ENCODE measurements at regions not wholly inside any gene's neighbourhood (a gene's known extent, or its start where the extent isn't known, plus 50 kb on each side); places are given as distances from the start of the nearest gene placed in this dataset.

GRCh38 chr12:31874961-31875608, 84.1 kb upstream of the RESF1 start:
- no peaks in the 10 kb centered on the region for H3K9me3 ChIP-seq
- H3K27me3 ChIP-seq, result no peaks in the 10 kb centered on the region
- DNase-seq, result peak; percentile 78
- no peaks in the 10 kb centered on the region for H3K36me3 ChIP-seq
- no peak overlapping the region for H3K4me3 ChIP-seq

- no peak for DNase-seq
- Histone ChIP-seq H3K9me3 (no peaks in the 10 kb centered on the region), H3K4me3 (no peak overlapping the region), H3K27me3 (no peaks in the 10 kb centered on the region), H3K36me3 (no peaks in the 10 kb centered on the region)
Measured at GRCh38 chr12:31872831-31873604, 86.2 kb upstream of the RESF1 start.

GRCh38 chr12:31869972-31870371, 89.2 kb upstream of the RESF1 start:
- no peaks in the 10 kb centered on the region for H3K27me3 ChIP-seq
- DNase-seq, result no peak
- no peaks in the 10 kb centered on the region for H3K9me3 ChIP-seq
- no peaks in the 10 kb centered on the region for H3K36me3 ChIP-seq
- H3K4me3 ChIP-seq, result no peak overlapping the region

- Histone ChIP-seq H3K27me3 (no peaks in the 10 kb centered on the region), H3K9me3 (no peaks in the 10 kb centered on the region), H3K36me3 (no peaks in the 10 kb centered on the region), H3K4me3 (no peak overlapping the region)
- DNase-seq, result peak; percentile 52
Measured at GRCh38 chr12:31868965-31869364, 90.2 kb upstream of the RESF1 start.

- Histone ChIP-seq H3K36me3 (no peaks in the 10 kb centered on the region), H3K4me3 (no peak overlapping the region), H3K27me3 (no peaks in the 10 kb centered on the region), H3K9me3 (no peaks in the 10 kb centered on the region)
- DNase-seq, result no peak
Measured at GRCh38 chr12:31867292-31867691, 91.9 kb upstream of the RESF1 start.

GRCh38 chr12:31866523-31866922, 92.7 kb upstream of the RESF1 start:
- H3K27me3 ChIP-seq, result no peaks in the 10 kb centered on the region
- DNase-seq, result no peak
- H3K4me3 ChIP-seq, result no peak overlapping the region
- H3K36me3 ChIP-seq, result no peaks in the 10 kb centered on the region
- no peaks in the 10 kb centered on the region for H3K9me3 ChIP-seq

- no peaks in the 10 kb centered on the region for H3K36me3 ChIP-seq
- DNase-seq, result no peak
- no peaks in the 10 kb centered on the region for H3K27me3 ChIP-seq
- H3K9me3 ChIP-seq, result no peaks in the 10 kb centered on the region
- H3K4me3 ChIP-seq, result no peak overlapping the region
Measured at GRCh38 chr12:31865023-31865422, 94.2 kb upstream of the RESF1 start.

GRCh38 chr12:31861360-31861759, 97.9 kb upstream of the RESF1 start:
- Histone ChIP-seq H3K9me3 (no peaks in the 10 kb centered on the region), H3K27me3 (no peaks in the 10 kb centered on the region), H3K36me3 (no peaks in the 10 kb centered on the region), H3K4me3 (no peak overlapping the region)
- DNase-seq, result no peak

- no peak overlapping the region for H3K4me3 ChIP-seq
- DNase-seq, result no peak
- H3K9me3 ChIP-seq, result no peaks in the 10 kb centered on the region
- H3K36me3 ChIP-seq, result no peaks in the 10 kb centered on the region
- no peaks in the 10 kb centered on the region for H3K27me3 ChIP-seq
Measured at GRCh38 chr12:31860401-31860800, 98.8 kb upstream of the RESF1 start.

GRCh38 chr12:31859232-31859977, 99.8 kb upstream of the RESF1 start:
- H3K36me3 ChIP-seq, result no peaks in the 10 kb centered on the region
- DNase-seq, result no peak
- H3K9me3 ChIP-seq, result no peaks in the 10 kb centered on the region
- H3K27me3 ChIP-seq, result no peaks in the 10 kb centered on the region
- H3K4me3 ChIP-seq, result no peak overlapping the region

- Histone ChIP-seq H3K9me3 (peaks cover 14% of the 10 kb centered on the region; the same call in 1 of the 2 replicates), H3K4me3 (no peak overlapping the region), H3K27me3 (no peaks in the 10 kb centered on the region), H3K36me3 (no peaks in the 10 kb centered on the region)
- no peak for DNase-seq
Measured at GRCh38 chr12:31855427-31855826, 103.8 kb upstream of the RESF1 start.

- no peaks in the 10 kb centered on the region for H3K36me3 ChIP-seq
- no peak overlapping the region for H3K4me3 ChIP-seq
- no peak for DNase-seq
- no peaks in the 10 kb centered on the region for H3K27me3 ChIP-seq
- H3K9me3 ChIP-seq, result peaks cover 27% of the 10 kb centered on the region
Measured at GRCh38 chr12:31853977-31854376, 105.2 kb upstream of the RESF1 start.

GRCh38 chr12:31853520-31853919, 105.7 kb upstream of the RESF1 start:
- H3K36me3 ChIP-seq, result no peaks in the 10 kb centered on the region
- H3K4me3 ChIP-seq, result no peak overlapping the region
- DNase-seq, result no peak
- peaks cover 31% of the 10 kb centered on the region for H3K9me3 ChIP-seq
- H3K27me3 ChIP-seq, result no peaks in the 10 kb centered on the region

- H3K27me3 ChIP-seq, result no peaks in the 10 kb centered on the region
- H3K9me3 ChIP-seq, result peaks cover 40% of the 10 kb centered on the region
- H3K4me3 ChIP-seq, result no peak overlapping the region
- no peaks in the 10 kb centered on the region for H3K36me3 ChIP-seq
- no peak for DNase-seq
Measured at GRCh38 chr12:31850268-31850667, 108.9 kb upstream of the RESF1 start.

- H3K27me3 ChIP-seq, result no peaks in the 10 kb centered on the region
- peaks cover 40% of the 10 kb centered on the region for H3K9me3 ChIP-seq
- DNase-seq, result no peak
- no peaks in the 10 kb centered on the region for H3K36me3 ChIP-seq
- H3K4me3 ChIP-seq, result no peak overlapping the region
Measured at GRCh38 chr12:31849090-31849687, 110.0 kb upstream of the RESF1 start.

- no peak for DNase-seq
- H3K9me3 ChIP-seq, result peaks cover 34% of the 10 kb centered on the region
- H3K4me3 ChIP-seq, result no peak overlapping the region
- H3K27me3 ChIP-seq, result no peaks in the 10 kb centered on the region
- H3K36me3 ChIP-seq, result no peaks in the 10 kb centered on the region
Measured at GRCh38 chr12:31846405-31846804, 112.8 kb upstream of the RESF1 start.

- Histone ChIP-seq H3K9me3 (peaks cover 30% of the 10 kb centered on the region), H3K4me3 (no peak overlapping the region), H3K27me3 (no peaks in the 10 kb centered on the region), H3K36me3 (no peaks in the 10 kb centered on the region)
- DNase-seq, result no peak
Measured at GRCh38 chr12:31845613-31846322, 113.4 kb upstream of the RESF1 start.
